NCI-H526 (cell line): ENCODE measurements at regions not wholly inside any gene's neighbourhood (a gene's known extent, or its start where the extent isn't known, plus 50 kb on each side); places are given as distances from the start of the nearest gene placed in this dataset.

ENCODE experiments used
- DNase-seq, 2 experiments: peaks; one replicate each; lab custom pipeline; 2025; lab: John Stamatoyannopoulos, UW

DNA sequence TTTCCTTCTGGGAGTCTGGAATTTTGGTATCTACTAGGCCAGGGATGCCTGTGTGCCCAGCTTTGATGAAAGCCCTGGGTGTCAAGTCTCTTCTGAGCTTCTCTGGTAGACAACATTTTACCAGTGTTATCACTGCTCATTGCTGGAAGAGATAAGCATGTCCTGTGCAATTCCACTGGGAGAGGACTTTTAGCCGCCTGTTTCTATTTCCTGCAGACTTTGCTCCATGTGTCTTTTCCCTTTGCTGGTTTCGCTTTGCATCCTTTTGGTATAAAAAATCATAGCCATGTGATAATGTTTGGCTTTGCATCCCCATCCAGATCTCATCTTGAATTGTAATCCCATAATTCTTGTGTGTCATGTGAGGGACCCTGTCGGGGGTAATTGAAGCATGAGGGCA lies 163.2 kb downstream of the SLC28A3 start:
- DNase-seq = no peak

DNA sequence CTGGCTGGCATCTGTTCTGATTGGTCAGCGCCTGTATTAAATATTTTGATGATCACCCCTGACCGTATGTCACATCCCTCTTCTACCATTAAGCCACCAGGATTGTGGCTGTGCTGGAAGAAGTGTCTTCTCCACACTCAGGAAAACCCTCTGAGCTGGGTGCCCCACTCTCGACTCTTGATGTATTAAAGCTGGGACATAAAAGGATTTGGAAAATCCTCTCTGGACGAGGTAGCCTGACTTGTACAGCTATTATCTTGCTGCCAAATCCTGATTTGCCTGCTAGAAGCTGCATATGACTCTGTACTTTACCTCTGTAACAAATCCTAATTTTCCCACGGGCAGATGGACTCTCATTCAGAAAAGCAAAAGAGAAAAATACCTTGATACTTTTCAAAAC lies 161.0 kb downstream of the SLC28A3 start:
- no peak for DNase-seq

DNA sequence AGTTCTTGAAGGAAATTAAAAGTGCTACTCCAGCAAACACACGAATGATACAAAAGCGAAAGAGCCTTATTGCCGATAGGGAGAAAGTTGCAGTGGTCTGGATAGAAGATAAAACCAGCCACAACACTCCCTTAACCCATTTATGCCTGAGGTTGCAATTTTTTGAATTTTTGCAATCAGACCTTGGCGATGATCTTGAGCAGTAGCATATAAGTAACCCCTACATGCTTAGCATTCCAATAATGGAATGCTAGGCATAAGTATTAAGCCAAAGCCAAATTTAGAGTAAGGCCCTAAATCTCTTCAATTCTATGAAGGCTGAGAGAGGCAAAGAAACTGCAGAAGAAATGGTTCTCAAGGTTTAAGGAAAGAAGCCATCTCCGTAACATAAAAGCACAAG lies 153.5 kb downstream of the SLC28A3 start:
- no peak for DNase-seq

DNA sequence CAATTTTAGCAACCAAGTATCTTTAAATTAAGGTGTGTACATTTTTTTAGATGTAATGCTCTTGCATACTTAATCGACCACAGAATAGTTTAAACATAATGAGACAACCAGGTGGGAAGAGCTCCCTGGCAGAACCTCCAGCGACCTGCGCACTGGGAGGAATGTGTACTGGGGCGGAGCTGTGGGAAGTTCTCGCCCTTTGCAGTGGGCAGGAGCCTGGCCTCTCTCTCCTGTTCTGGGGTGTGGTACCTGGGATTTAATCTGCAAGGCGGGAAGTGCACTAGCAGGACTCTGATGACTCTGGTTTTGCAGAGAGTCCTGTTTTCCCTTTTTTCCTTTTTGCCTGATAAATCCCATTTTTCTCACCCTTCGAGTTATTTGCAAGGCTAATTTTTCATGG lies 150.7 kb downstream of the SLC28A3 start:
- DNase-seq = peak in 1 of 2 experiments; percentile 8

DNA sequence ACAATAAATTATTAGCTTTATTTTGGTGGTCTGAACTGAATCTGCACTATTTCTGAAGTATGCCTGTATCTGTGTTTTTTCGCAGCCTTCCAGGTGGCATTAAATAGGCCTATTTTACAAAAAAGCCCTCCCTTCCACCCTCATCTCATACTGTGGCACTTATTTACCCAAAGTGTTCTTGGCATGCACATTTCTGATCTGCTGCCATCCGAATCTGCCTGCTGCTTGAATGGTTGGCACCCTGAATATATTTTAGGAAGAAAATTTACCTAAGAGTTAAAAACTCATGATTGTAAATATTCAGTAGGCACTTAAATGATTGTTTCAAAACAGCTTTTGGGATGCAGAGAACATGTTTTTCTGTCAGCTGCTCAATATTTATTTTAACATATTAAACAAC lies 150.1 kb downstream of the SLC28A3 start:
- no peak for DNase-seq

DNA sequence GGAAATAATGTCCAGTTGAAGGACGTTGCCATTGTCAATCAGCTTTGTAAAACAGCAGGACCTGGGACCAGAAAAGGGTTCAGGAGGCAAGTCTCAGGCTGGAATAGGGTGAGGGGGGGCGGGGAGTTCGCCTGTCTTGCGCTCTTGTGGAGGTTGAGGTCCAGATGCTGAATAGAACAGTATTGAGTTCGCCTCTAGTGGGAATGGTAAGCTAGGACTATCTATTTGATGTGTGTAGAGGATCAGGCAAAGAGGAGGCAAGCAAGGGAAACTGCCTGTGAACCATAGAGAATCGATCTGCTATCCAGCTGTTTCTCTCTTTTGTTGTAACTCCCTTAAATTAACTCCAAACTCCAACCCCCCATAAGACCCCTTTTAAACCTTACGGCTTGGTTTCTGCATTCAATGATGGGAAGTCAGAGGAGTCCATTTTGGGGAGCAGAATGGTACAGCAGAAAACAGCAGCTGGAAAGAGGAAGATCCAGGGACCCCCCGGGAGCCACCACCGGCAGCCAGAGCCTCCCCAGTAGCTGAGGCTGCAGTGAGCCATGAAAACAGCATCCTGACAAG lies 133.7 kb downstream of the SLC28A3 start:
- no peak for DNase-seq

DNA sequence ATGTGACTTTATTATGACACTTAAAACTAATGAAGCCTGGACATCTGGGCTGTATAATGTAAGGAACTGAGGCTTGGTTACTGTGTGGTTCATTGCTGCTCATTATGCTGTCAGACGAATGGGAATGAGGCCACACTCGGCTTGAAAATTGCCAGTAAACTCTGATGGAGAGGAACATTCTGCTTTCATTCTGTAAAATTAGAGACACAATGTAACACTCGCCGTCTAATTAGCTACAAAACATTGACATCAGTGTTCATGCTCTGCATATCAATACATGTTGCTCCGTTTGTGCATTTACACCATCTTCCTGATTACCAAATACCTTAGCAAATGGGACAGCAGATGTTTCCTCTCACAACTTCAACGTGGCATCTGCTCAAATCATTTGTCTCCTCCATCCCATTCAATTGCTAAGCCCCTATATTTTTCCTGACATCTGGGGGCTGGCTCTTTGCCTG lies 133.0 kb downstream of the SLC28A3 start:
- no peak for DNase-seq

DNA sequence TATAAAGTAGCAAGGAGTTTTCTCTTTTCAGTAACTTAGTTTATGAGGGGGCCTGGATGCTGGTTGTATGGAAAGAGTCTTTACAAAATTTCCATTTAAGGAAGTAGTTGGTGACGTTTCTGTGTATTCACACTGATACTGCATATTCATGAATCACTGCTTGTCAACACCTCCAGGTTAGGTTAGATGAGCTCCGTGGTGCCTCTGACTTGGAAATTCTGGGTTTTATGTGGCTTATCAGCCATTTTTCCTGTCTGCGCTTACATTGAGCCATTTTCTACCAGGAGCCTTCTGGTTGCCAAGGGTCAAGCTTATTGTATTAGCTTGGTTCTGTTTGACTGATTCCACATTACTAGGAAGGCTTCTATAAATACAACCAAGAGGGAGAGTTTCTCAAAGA lies 128.3 kb downstream of the SLC28A3 start:
- no peak for DNase-seq

DNA sequence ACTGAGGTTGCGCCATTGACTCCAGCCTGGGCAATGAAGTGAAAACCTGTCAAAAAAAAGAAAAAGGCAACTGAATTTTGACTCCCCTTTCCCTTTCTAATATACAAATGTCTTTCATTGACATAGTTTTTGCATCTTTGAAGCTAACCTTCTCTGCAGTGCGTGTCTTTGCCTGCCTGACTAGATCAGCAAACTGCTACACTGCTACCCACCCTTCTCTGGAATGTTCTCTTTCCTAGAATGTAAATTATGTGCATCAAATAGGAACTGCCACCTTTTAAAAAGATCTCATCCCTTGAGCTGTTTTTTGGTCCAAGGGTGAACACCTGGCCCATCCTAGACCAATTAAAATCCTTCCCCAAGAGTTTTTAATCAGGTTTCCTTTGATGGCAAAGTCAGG lies 127.6 kb downstream of the SLC28A3 start:
- no peak for DNase-seq

DNA sequence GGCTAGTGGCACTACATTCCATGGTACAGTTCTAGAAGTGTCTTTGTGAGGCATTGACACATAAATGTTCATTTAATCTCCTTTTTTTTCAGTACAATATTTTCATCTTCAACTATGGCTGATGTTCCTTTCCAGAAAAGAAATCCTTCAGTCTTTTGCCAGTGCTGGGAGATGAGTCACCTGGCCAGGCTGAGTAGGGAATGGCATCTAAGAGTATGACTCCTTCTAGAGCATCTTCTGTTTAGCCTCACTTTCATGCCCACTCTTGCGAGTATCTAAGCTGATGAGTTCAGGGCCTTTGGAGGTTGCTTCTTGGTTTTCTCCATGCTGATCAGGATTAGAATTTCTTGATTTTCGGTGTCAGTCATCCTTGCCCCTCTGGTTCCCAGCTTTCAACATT lies 124.4 kb downstream of the SLC28A3 start:
- DNase-seq = no peak

DNA sequence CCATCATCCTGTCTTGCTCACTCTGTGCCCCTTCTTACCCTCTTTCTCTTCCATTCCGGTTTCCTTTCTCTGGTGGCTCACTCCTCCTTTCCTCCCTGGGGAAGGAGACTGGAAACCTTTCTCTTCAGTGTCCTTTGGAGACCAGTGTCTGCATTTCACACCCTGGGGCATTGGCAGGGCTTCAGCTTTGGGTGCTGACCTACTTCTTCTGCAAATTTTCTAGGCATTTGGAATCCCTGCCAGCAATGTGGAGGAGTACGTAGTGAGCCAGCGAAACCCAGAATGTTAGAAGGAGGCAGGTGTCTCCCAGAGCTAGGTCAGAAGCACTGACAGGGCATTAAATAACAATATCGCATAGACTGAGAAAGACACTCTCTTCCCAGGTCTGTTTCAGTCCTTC lies 122.2 kb downstream of the SLC28A3 start:
- DNase-seq = no peak

DNA sequence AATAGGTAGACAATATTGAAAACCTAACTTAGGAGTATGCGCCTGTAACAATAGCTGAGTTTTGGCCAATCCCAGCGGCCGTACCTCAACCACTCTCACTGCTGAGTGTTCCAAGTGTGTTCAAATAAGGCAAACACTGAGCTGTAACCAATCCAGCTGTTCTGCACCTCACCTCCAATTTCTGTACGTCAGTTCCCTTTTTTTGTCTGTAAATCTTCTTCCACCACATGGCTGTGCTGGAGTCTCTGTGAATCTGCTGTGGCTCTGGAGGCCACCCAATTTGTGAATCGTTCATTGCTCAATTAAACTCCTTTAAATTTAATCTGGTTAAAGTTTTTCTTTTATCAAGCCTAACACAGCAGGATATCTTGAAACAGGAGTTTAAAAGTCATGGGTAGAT lies 116.3 kb downstream of the SLC28A3 start:
- DNase-seq = no peak
